ENCODE measurements at regions not wholly inside any gene's neighbourhood (a gene's known extent, or its start where the extent isn't known, plus 50 kb on each side); places are given as distances from the start of the nearest gene placed in this dataset.
"Not testable (repeated sequence)": the region's sequence is repeated elsewhere in the genome, so short reads cannot be mapped to it uniquely, and the experiment has no call there.

DNA sequence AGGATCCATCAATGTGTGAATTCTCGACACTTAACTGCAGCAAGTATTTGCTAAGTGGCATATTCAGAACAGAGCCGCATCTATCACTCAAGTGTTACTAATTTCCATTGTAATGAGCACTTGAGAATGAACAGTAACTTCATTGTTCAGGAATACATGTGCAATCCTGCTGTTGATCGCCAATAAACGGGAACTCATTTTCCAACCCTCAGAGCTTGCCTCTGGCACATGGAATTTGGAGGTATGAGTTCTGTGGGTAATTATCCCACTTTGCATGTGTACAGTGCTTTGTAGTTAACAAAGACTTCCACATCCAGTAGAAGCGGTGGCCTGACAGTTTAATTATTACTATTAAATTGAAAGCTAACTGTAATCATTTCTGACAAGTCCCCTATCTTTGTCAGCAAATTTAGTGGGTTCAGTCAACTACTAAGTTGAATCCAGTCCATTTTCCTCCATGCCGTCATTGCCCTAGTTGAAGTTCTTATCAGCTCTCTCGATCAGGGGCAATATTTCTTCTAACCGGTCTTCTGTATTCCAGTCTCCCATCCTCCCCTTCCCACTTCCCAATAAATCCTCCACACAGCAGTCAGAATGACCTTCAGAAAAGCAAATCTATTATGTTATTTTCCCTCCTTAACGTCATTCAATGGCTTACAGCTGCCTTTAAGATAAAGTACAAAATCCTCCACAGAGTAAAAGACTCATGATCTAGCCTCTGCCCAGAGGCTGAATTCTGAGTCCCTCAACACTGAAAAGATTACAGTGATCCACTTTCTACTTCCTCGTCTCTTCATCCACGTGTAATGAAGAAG is 62.4 kb upstream of the GBA3 start:
- DNase-seq, result not testable (repeated sequence)

DNA sequence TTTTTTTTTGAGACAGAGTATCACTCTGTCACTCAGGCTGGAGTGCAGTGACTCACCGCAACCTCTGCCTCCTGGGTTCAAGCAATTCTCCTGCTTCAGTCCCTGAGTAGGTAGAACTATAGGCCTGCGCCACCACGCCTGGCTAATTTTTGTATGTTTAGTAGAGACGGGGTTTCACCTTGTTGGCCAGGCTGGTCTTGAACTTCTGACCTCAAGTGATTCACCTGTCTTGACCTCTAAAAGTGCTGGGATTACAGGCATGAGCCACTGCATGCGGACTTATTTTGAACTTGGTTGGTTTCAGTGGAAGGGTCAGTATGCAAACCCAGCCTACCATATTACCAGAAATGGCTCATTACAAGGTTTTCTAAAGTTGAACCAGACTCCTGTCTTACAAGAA is 61.6 kb upstream of the GBA3 start:
- not testable (repeated sequence) for DNase-seq

DNA sequence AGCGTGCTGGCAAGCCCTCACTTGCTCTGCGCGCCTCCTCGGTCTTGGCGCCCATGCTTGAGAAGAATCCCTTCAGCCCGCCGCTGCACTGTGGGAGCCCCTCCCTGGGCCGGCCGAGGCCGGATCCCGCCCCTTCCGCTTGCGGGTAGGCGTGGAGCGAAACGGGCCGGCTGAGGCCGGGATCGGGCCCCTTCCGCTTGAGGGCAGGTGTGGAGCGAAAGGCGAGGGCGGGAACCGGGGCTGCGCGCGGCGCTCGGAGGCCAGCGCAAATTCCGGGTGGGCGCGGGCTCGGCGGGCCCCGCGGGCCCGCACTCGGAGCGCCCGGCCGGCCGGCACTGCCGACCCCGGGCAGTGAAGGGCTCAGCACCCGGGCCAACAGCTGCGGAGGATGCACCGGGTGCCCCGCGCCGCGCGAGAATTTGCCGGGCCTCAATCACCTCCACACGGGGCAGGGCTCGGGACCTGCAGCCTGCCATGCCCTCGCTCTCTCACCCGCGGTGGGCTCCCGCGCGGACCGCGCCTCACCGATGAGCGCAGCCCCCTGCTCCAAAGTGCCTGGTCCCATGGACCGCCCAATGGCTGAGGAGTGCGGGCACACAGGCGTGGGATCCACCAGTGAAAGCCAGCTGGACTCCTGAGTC is 58.1 kb upstream of the GBA3 start:
- DNase-seq, result no peak

DNA sequence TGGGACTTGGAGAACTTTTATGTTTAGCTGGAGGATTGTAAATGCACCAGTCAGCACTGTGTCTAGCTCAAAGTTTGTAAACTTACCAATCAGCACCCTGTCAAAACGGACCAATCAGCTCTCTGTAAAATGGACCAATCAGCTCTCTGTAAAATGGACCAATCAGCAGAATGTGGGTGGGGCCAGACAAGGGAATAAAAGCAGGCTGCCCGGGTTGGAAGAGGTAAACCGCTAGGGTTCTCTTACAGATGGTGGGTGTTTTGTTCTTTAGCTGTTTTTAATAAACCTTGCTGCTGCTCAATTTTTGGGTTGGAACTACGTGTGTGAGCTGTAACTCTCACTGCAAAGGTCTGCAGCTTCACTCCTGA is 57.6 kb upstream of the GBA3 start:
- DNase-seq, result not testable (repeated sequence)

DNA sequence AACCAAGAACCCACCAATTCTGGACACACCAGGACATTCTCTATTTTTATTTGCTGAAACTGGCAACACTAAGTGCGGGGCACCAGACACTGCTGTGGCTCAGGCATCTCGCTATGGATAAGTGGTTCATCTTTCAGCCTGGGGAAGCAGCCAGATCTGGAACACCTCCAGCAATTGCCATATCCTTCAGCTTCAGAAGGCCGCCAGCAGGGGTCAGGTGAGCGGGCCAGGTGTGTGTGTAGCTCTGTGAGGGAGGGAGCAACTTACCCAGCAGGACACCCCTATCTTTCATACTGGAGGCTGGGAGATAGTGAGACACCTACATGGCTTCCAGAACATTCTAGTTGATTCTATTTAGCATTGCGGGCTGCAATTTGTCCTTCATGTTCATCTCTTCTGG is 57.0 kb upstream of the GBA3 start:
- no peak for DNase-seq

DNA sequence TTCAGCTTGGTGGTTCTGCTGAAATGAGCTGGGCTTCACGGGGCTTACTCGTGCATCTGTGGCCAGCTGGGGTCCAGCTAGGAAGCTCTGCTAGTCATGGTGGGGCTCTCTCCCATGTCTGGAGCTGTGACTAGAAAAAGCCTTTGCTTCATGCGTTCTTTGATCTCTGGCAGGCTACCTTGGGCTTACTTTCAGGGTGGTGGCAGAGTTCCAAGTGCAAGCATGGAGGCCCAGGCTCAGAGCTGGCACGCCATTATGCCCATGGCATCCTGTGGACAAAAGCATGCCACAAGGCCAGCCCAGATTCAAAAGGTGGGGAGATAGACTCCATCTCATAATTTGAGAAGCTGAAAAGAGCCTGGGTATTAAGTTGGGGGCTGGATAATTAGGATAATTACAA is 55.4 kb upstream of the GBA3 start:
- DNase-seq, result no peak
